ENCODE measurements at regions not wholly inside any gene's neighbourhood (a gene's known extent, or its start where the extent isn't known, plus 50 kb on each side); places are given as distances from the start of the nearest gene placed in this dataset.

DNA sequence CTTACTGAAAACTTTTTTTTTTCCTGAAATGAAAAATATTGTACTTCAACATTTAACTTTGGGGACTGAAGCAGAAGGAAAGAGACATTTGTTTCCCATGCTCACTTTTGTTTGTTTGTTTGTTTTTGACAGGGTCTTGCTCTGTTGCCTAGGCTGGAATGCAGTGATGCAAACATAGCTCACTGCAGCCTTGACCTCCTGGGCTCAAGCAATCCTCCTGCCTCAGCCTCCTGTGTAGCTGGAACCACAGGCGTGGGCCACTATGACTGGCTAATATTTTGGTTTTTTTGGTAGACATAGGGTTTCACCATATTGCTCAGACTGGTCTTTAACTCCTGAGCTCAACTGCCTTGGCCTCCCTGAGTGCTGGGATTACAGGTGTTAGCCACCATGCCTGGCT lies 70.9 kb upstream of the SPTBN1 start:
- TF ChIP-seq, protein P1, sequence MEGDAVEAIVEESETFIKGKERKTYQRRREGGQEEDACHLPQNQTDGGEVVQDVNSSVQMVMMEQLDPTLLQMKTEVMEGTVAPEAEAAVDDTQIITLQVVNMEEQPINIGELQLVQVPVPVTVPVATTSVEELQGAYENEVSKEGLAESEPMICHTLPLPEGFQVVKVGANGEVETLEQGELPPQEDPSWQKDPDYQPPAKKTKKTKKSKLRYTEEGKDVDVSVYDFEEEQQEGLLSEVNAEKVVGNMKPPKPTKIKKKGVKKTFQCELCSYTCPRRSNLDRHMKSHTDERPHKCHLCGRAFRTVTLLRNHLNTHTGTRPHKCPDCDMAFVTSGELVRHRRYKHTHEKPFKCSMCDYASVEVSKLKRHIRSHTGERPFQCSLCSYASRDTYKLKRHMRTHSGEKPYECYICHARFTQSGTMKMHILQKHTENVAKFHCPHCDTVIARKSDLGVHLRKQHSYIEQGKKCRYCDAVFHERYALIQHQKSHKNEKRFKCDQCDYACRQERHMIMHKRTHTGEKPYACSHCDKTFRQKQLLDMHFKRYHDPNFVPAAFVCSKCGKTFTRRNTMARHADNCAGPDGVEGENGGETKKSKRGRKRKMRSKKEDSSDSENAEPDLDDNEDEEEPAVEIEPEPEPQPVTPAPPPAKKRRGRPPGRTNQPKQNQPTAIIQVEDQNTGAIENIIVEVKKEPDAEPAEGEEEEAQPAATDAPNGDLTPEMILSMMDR (IDR thresholded peaks at IDR 0.05; ENCODE audit: insufficient read depth, low read length, poor library complexity, severe bottlenecking) = no peak
- no peak for TF ChIP-seq EZH2phosphoT487 (conservative IDR thresholded peaks at IDR 0.05; ENCODE audit: low read length)

Data from SU-DHL-6 (cell line).